NOMO-1 treated with dmso at 0.1 percent for 144 hours (cell line): ENCODE measurements at regions not wholly inside any gene's neighbourhood (a gene's known extent, or its start where the extent isn't known, plus 50 kb on each side); places are given as distances from the start of the nearest gene placed in this dataset.
"Not testable (repeated sequence)": the region's sequence is repeated elsewhere in the genome, so short reads cannot be mapped to it uniquely, and the experiment has no call there.

Source experiments
- DNase-seq: peaks from one replicate; lab custom pipeline; 2025; ENCODE audit not compliant: unreplicated experiment; lab: John Stamatoyannopoulos, UW

GRCh38 chr15:69756440-69756839 is 303.8 kb downstream of the RPLP1 start:
- no peak for DNase-seq

GRCh38 chr15:69757186-69757585 is 304.6 kb downstream of the RPLP1 start:
- no peak for DNase-seq

GRCh38 chr15:69758291-69758771 is 305.7 kb downstream of the RPLP1 start:
- DNase-seq, result no peak

GRCh38 chr15:69758810-69759790 is 306.5 kb downstream of the RPLP1 start:
- peak; percentile 89 for DNase-seq

DNA sequence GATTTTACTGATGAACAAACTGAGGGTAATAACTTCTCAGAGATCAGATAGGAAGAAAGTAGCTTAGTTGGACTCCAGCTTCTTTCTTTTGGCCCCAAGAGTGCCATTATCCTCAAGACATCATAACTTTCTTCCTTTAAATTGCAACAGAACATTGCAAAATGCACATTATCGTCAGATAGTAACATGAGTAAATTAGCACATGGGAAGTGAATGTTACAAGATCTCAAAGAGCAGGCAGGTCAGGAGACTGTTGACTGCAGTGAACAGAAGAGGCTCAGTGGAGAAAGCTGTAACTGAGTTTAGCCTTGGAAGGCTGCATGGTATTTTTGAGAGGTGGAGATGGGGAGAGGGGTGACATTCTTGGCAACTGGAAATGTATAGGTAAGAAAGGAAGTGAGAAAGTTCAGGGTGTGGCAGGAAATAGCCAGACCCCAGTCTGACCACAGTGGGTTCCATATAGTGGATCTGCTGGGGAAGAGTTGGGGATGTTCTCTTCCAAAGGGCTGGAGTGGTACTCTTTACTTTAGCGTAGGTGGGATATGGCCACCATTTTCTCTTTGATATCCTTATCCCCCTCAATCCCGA is 307.7 kb downstream of the RPLP1 start:
- DNase-seq, result peak; percentile 78

- peak; percentile 95 for DNase-seq
These were observed 308.4 kb downstream of the RPLP1 start for GRCh38 chr15:69760890-69761568.

DNA sequence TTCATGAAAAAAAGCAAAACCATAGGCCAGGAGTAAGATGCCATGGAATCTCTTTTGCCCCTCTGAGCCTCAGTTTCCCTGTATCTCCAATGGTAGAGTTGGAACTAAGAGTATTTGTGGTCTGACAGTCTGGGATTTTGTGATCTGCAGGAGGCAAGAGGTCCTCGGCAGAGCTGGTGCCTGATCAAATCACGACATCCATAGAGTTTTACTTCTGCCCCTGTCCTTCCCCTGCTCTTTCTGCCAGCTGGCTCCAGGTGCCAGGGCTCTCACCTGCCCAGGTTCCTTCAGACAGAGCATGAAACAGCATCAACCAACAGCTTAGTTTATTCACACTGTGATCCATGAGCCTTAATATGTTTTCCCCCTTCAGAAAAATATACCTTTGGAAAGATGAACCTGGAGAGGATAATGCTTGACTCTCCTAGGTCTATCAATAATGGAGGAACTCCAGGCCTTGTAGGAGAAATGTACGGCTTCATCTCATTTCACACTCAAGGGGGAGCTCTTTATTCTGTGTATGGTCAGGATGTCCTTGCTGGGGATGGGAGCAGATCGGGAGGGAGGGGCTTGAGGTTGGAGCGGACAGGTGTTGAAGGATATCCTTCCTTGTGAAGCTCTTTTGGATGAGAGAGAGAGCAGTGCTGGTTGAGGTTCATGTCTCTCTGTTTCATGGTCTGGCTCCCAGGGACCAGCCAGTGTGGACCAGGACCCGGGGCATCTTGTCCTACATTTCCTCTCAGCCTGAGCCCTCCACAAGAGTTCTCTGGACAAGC is 309.9 kb downstream of the RPLP1 start:
- no peak for DNase-seq

- no peak for DNase-seq
These were observed 311.2 kb downstream of the RPLP1 start for GRCh38 chr15:69763831-69764230.

DNA sequence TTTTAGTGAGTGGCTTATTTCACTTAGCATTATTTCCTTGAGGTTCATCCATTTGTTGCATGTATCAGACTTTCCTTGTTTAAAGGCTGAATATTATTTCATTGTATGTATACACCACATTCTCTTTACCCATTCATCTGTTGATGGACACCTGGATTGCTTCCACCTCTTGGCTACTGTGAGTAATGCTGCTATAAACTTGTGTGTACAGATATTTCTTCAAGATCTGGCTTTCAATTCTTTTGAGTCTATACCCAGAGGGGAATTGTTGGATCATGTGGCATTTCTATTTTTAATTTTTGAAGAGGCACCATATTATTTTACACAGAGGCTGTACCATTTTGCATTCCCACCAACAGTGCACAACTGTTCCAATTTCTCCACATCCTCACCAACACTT is 313.5 kb downstream of the RPLP1 start:
- no peak for DNase-seq

GRCh38 chr15:69767191-69767590 is 314.6 kb downstream of the RPLP1 start:
- no peak for DNase-seq

DNA sequence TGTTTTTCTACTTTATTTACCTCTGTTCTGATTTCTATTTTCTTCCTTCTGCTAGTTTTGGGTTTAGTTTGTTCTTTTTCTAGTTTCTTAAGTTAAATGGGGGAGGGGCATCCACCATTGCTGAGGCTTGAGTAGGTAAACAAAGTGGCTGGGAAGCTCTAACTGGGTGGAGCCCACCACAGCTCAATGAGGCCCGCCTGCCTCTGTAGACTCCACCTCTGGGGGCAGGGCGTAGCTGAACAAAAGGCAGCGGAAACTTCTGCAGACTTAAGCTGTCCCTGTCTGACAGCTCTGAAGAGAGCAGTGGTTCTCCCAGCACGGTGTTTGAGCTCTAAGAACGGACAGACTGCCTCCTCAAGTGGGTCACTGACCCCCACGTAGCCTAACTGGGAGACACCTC is 316.7 kb downstream of the RPLP1 start:
- not testable (repeated sequence) for DNase-seq

- DNase-seq, result not testable (repeated sequence)
These were observed 321.6 kb downstream of the RPLP1 start for GRCh38 chr15:69774258-69774657.

GRCh38 chr15:69774711-69775110 is 322.1 kb downstream of the RPLP1 start:
- not testable (repeated sequence) for DNase-seq

DNA sequence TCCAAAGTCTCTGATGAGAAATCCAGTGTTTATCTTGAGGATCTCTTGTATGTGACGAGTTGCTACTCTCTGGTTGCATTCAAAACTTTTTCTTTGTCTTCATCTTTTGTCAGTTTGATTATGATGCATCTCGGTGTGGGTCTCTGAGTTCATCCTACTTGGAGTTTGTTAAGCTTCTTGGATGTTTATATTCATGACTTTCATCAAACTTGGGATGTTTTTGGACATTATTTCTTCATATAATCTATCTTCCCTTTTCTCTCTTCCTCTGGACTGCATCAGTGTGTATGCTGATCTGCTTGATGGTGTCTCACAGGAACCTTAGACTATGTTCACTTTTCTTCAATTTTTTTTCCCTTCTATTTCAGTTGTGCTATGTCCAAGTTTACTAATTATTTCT is 320.4 kb downstream of the TLE3 start:
- no peak for DNase-seq

DNA sequence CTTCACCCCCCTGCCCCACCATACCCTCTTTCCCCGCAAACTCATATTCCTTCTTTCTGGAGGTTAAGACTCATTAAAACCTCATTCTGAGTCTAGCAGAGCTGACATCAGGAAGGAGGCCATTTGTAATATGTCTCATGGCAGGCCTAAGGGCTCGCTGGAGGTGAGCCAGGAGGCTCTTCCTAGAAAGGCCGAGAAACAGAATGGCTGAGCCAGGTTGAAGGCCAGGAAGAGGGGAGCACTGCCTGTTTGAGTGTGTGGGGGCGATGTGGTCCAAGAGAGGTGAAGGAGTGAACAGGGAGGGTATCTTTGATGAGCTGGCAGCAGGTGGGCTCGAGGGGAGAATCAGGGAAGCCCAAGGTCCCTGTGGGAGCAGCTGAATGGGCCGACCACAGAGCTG is 317.3 kb downstream of the TLE3 start:
- no peak for DNase-seq

DNA sequence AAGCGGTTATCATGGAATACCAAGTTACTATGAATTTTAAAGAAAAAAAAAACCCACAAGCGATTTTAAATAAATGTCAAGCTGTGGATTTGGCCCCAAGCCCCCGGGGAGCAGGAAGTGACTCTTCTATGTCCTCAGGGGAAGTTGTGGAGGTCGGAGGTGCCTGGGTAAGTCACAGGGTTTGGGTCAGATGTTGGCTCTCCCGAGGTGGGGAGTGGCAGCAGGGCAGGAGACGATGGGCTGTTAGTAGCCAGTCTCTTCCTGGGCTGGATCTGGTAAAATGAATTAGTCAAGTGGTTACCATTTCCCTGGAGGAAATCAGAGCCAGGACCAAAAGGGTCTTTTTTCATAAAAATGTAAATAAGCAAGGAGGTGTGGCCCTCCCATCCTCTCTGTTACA is 316.7 kb downstream of the TLE3 start:
- no peak for DNase-seq

GRCh38 chr15:69781411-69782125 is 316.1 kb downstream of the TLE3 start:
- DNase-seq, result no peak

- DNase-seq, result no peak
These were observed 315.5 kb downstream of the TLE3 start for GRCh38 chr15:69782139-69782658.

GRCh38 chr15:69782809-69783208 is 314.9 kb downstream of the TLE3 start:
- no peak for DNase-seq

DNA sequence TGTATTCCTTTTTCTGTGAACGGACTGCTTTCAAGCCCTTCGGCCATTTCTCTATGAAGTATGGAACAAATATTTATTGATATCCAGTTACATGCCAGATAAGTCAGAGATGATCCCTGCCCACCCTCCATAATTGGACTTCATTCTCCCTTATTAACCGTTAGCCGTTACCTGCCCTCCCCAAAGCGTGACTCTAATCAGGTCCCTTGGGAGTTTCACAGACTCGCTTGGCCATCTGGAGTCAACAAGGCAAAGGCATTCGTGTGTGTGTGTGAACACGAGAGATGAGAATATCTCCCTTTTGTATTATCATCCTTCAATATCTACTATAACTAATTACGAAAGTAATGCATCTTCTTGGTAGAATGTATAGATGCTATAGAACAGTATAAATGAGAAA is 314.5 kb downstream of the TLE3 start:
- no peak for DNase-seq
